Spleen (tissue), 7 donors: ENCODE measurements at regions not wholly inside any gene's neighbourhood (a gene's known extent, or its start where the extent isn't known, plus 50 kb on each side); places are given as distances from the start of the nearest gene placed in this dataset.

Source experiments
- POLR2A ChIP-seq, 3 donors: fragments of 450-650 bp; IDR thresholded peaks; one replicate each; pipeline ENCODE4 v1.5.1; 2017; ENCODE audit warnings: antibody characterized with exemption in 3 of 3, mild to moderate bottlenecking in 1 of 3
- POLR2AphosphoS5 ChIP-seq, 3 donors: sonication (generic); formaldehyde crosslinking; IDR thresholded peaks; one replicate each; pipeline ENCODE4 v1.5.1; 2017; ENCODE audit warnings: antibody characterized with exemption in 3 of 3
- TF ChIP-seq, protein P1 (sequence below), 11 experiments: fragments of 200-600 bp in 7 of 11; fragments of 450-650 bp in 4 of 11; sonication (generic) in 4 of 11; IDR thresholded peaks in 8 of 11; conservative IDR thresholded peaks in 3 of 11; 1 replicate in 7 of 11; 2 replicates in 4 of 11; pipeline versions ENCODE4 v1.4.0 to v1.8.0; 2016 to 2021; ENCODE audit warnings: antibody characterized with exemption in 11 of 11, inconsistent platforms in 4 of 11, mild to moderate bottlenecking in 1 of 11
- donor health status: DM: no; HTN: no; CAD: no; lungs with moderate emphysema.
- donor health status: DM: no; HTN: no; CAD: no.
- donor health status: DM: no; HTN: no; CAD: no.

DNA sequence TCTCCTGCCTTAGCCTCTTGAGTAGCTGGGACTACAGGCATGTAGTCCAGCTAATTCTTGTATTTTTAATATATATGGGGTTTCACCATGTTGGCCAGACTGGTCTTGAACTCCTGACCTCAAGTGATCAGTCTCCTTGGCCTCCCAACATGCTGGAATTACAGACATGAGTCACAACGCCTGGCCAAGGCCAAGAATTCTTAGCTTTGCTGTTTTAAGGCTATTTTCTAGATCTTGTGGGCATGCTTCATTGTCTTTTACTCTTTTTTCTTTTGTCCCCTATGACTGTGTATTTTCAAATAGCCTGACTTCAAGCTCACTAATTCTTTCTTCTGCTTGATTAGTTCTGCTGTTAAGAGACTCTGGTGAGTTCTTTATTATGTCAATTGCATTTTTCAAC lies 56.4 kb upstream of the TAS2R16 start:
- TF ChIP-seq, protein P1, sequence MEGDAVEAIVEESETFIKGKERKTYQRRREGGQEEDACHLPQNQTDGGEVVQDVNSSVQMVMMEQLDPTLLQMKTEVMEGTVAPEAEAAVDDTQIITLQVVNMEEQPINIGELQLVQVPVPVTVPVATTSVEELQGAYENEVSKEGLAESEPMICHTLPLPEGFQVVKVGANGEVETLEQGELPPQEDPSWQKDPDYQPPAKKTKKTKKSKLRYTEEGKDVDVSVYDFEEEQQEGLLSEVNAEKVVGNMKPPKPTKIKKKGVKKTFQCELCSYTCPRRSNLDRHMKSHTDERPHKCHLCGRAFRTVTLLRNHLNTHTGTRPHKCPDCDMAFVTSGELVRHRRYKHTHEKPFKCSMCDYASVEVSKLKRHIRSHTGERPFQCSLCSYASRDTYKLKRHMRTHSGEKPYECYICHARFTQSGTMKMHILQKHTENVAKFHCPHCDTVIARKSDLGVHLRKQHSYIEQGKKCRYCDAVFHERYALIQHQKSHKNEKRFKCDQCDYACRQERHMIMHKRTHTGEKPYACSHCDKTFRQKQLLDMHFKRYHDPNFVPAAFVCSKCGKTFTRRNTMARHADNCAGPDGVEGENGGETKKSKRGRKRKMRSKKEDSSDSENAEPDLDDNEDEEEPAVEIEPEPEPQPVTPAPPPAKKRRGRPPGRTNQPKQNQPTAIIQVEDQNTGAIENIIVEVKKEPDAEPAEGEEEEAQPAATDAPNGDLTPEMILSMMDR (IDR thresholded peaks at IDR 0.05 in 8 of 11, conservative IDR thresholded peaks at IDR 0.05 in 3 of 11), result no peak
- TF ChIP-seq POLR2AphosphoS5 (IDR thresholded peaks at IDR 0.05) (no peak), POLR2A (IDR thresholded peaks at IDR 0.05) (no peak)
